ENCODE measurements at regions not wholly inside any gene's neighbourhood (a gene's known extent, or its start where the extent isn't known, plus 50 kb on each side); places are given as distances from the start of the nearest gene placed in this dataset.

DNA sequence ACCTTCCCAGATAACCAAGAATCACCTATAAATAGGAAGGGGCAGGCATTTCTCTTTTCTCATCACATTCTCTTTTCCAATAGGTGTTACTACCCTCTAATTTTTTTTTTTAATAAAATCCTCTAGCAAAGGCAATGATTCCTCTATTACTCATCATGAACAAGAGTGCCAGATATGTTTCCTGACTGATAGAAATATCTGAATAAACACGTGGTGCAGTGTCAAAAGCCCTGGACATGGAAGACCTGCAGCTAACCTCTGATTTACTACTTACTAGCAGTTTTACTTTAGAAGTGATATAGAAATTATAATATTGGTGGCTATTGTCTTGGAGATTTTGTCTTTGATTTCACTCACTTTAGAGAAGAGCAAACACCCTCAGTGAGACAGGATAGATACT is 194.6 kb upstream of the SAMSN1 start:
- TF ChIP-seq EP300 (IDR thresholded peaks at IDR 0.05) = no peak
- TF ChIP-seq, protein P1, sequence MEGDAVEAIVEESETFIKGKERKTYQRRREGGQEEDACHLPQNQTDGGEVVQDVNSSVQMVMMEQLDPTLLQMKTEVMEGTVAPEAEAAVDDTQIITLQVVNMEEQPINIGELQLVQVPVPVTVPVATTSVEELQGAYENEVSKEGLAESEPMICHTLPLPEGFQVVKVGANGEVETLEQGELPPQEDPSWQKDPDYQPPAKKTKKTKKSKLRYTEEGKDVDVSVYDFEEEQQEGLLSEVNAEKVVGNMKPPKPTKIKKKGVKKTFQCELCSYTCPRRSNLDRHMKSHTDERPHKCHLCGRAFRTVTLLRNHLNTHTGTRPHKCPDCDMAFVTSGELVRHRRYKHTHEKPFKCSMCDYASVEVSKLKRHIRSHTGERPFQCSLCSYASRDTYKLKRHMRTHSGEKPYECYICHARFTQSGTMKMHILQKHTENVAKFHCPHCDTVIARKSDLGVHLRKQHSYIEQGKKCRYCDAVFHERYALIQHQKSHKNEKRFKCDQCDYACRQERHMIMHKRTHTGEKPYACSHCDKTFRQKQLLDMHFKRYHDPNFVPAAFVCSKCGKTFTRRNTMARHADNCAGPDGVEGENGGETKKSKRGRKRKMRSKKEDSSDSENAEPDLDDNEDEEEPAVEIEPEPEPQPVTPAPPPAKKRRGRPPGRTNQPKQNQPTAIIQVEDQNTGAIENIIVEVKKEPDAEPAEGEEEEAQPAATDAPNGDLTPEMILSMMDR (IDR thresholded peaks at IDR 0.05) = no peak
